ENCODE measurements at regions not wholly inside any gene's neighbourhood (a gene's known extent, or its start where the extent isn't known, plus 50 kb on each side); places are given as distances from the start of the nearest gene placed in this dataset.

GRCh38 chr4:132669786-132670185 is 479.3 kb upstream of the PCDH10 start:
- TF ChIP-seq EZH2 (IDR thresholded peaks at IDR 0.05; ENCODE audit: low read length, unreplicated experiment): no peak
- TF ChIP-seq CTCF (conservative IDR thresholded peaks at IDR 0.05; ENCODE audit: low read depth, low read length): no peak
- no peak for TF ChIP-seq EZH2phosphoT487 (IDR thresholded peaks at IDR 0.05; ENCODE audit: borderline replicate concordance, low read length)
- Histone ChIP-seq H3K4me3 (ENCODE audit: low read length) (no peak overlapping the region), H3F3A (ENCODE audit: low read length, unreplicated experiment) (no peaks in the 10 kb centered on the region), H3K79me2 (ENCODE audit: low read length) (no peaks in the 10 kb centered on the region), H3K4me1 (ENCODE audit: insufficient read depth, low read length) (no peaks in the 10 kb centered on the region), H3K36me3 (ENCODE audit: low read depth, low read length) (no peaks in the 10 kb centered on the region), H3K4me2 (ENCODE audit: low read length) (no peak overlapping the region), H3K9me2 (replicated peaks; ENCODE audit: low read length) (no peaks in the 10 kb centered on the region), H3K9me3 (ENCODE audit: low read length) (no peaks in the 10 kb centered on the region), H3K27ac (ENCODE audit: low read length) (no peak overlapping the region), H2AFZ (ENCODE audit: low read length) (no peak overlapping the region), H3K27me3 (ENCODE audit: low read length) (no peaks in the 10 kb centered on the region), H4K20me1 (ENCODE audit: low read length) (no peaks in the 10 kb centered on the region), H3K9ac (ENCODE audit: low read length) (no peak overlapping the region)
- intact Hi-C loops (cut with micrococcal nuclease): no loop called here
- peak; percentile 2 for DNase-seq
- BruUV-seq (replicated peaks): no TSS peak
- POLR2A ChIA-PET (ENCODE audit: unreplicated experiment): no interaction called here
- ATAC-seq: no peak
- CTCF ChIA-PET: no interaction called here

GRCh38 chr4:132670557-132670956 is 478.5 kb upstream of the PCDH10 start:
- TF ChIP-seq CTCF (conservative IDR thresholded peaks at IDR 0.05; ENCODE audit: low read depth, low read length): no peak
- TF ChIP-seq EZH2 (IDR thresholded peaks at IDR 0.05; ENCODE audit: low read length, unreplicated experiment): no peak
- no peak for TF ChIP-seq EZH2phosphoT487 (IDR thresholded peaks at IDR 0.05; ENCODE audit: borderline replicate concordance, low read length)
- H3K4me1 ChIP-seq (ENCODE audit: insufficient read depth, low read length): no peaks in the 10 kb centered on the region
- BruUV-seq (replicated peaks): no TSS peak
- H3K4me2 ChIP-seq (ENCODE audit: low read length): no peak overlapping the region
- POLR2A ChIA-PET (ENCODE audit: unreplicated experiment): no interaction called here
- H3F3A ChIP-seq (ENCODE audit: low read length, unreplicated experiment): no peaks in the 10 kb centered on the region
- no peaks in the 10 kb centered on the region for H4K20me1 ChIP-seq (ENCODE audit: low read length)
- H2AFZ ChIP-seq (ENCODE audit: low read length): no peak overlapping the region
- no peak overlapping the region for H3K4me3 ChIP-seq (ENCODE audit: low read length)
- H3K36me3 ChIP-seq (ENCODE audit: low read depth, low read length): no peaks in the 10 kb centered on the region
- H3K79me2 ChIP-seq (ENCODE audit: low read length): no peaks in the 10 kb centered on the region
- ATAC-seq: no peak
- CTCF ChIA-PET: no interaction called here
- H3K27ac ChIP-seq (ENCODE audit: low read length): no peak overlapping the region
- no peak overlapping the region for H3K9ac ChIP-seq (ENCODE audit: low read length)
- H3K9me3 ChIP-seq (ENCODE audit: low read length): no peaks in the 10 kb centered on the region
- intact Hi-C loops (cut with micrococcal nuclease): no loop called here
- no peaks in the 10 kb centered on the region for H3K27me3 ChIP-seq (ENCODE audit: low read length)
- H3K9me2 ChIP-seq (replicated peaks; ENCODE audit: low read length): no peaks in the 10 kb centered on the region
- no peak for DNase-seq

GRCh38 chr4:132683957-132684356 is 465.1 kb upstream of the PCDH10 start:
- Histone ChIP-seq H3K9me3 (ENCODE audit: low read length) (no peaks in the 10 kb centered on the region), H3K79me2 (ENCODE audit: low read length) (no peaks in the 10 kb centered on the region), H3F3A (ENCODE audit: low read length, unreplicated experiment) (no peaks in the 10 kb centered on the region), H2AFZ (ENCODE audit: low read length) (no peak overlapping the region), H3K4me1 (ENCODE audit: insufficient read depth, low read length) (no peaks in the 10 kb centered on the region), H3K4me2 (ENCODE audit: low read length) (no peak overlapping the region), H3K9ac (ENCODE audit: low read length) (no peak overlapping the region), H3K27ac (ENCODE audit: low read length) (no peak overlapping the region), H3K27me3 (ENCODE audit: low read length) (no peaks in the 10 kb centered on the region), H3K9me2 (replicated peaks; ENCODE audit: low read length) (no peaks in the 10 kb centered on the region), H4K20me1 (ENCODE audit: low read length) (no peaks in the 10 kb centered on the region), H3K4me3 (ENCODE audit: low read length) (no peak overlapping the region), H3K36me3 (ENCODE audit: low read depth, low read length) (no peaks in the 10 kb centered on the region)
- ChIA-PET POLR2A (ENCODE audit: unreplicated experiment) (no interaction called here), CTCF (no interaction called here)
- TF ChIP-seq EZH2 (IDR thresholded peaks at IDR 0.05; ENCODE audit: low read length, unreplicated experiment) (no peak), CTCF (conservative IDR thresholded peaks at IDR 0.05; ENCODE audit: low read depth, low read length) (no peak), EZH2phosphoT487 (IDR thresholded peaks at IDR 0.05; ENCODE audit: borderline replicate concordance, low read length) (no peak)
- BruUV-seq (replicated peaks): no TSS peak
- intact Hi-C loops (cut with micrococcal nuclease): no loop called here
- DNase-seq (no peak), ATAC-seq (no peak)
